Neural progenitor cell (in vitro differentiated cells): ENCODE measurements at regions not wholly inside any gene's neighbourhood (a gene's known extent, or its start where the extent isn't known, plus 50 kb on each side); places are given as distances from the start of the nearest gene placed in this dataset.

Source experiments
- EZH2 ChIP-seq: fragments of 200-600 bp; sonication (generic); IDR thresholded peaks from 2 replicates; pipeline ENCODE4 v1.6.1; 2017; ENCODE audit warnings: antibody characterized with exemption, mild to moderate bottlenecking, moderate library complexity
- TF ChIP-seq, protein P1 (sequence below): fragments of 200-600 bp; sonication (generic); IDR thresholded peaks from 2 replicates; pipeline ENCODE4 v1.5.1; 2017; ENCODE audit warnings: antibody characterized with exemption, mild to moderate bottlenecking

DNA sequence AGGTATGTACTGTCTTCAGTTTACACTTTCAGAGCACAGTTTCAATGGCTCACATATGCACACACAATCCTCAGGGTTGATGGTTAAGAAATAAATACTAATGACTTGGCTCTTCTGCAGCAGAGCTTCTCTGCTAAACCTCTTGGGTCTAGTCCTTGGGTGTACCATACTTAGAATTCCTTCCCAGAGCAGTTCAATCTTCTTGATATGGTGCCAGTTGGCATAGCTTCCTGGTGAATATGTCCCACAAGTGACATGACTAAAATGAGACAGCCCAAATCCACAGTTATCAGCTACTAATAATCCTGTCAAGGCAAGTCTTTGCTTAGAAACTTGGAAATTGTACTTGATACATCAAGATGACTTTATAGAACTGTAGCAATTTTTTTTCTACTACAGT is 654.4 kb downstream of the IQCM start:
- TF ChIP-seq EZH2, result no peak
- TF ChIP-seq, protein P1, sequence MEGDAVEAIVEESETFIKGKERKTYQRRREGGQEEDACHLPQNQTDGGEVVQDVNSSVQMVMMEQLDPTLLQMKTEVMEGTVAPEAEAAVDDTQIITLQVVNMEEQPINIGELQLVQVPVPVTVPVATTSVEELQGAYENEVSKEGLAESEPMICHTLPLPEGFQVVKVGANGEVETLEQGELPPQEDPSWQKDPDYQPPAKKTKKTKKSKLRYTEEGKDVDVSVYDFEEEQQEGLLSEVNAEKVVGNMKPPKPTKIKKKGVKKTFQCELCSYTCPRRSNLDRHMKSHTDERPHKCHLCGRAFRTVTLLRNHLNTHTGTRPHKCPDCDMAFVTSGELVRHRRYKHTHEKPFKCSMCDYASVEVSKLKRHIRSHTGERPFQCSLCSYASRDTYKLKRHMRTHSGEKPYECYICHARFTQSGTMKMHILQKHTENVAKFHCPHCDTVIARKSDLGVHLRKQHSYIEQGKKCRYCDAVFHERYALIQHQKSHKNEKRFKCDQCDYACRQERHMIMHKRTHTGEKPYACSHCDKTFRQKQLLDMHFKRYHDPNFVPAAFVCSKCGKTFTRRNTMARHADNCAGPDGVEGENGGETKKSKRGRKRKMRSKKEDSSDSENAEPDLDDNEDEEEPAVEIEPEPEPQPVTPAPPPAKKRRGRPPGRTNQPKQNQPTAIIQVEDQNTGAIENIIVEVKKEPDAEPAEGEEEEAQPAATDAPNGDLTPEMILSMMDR, result no peak
